Skin of body (tissue), 1 donor: ENCODE measurements at regions not wholly inside any gene's neighbourhood (a gene's known extent, or its start where the extent isn't known, plus 50 kb on each side); places are given as distances from the start of the nearest gene placed in this dataset.

Experiments
- DNase-seq: peaks from one replicate; lab custom pipeline; 2025; lab: John Stamatoyannopoulos, UW

DNA sequence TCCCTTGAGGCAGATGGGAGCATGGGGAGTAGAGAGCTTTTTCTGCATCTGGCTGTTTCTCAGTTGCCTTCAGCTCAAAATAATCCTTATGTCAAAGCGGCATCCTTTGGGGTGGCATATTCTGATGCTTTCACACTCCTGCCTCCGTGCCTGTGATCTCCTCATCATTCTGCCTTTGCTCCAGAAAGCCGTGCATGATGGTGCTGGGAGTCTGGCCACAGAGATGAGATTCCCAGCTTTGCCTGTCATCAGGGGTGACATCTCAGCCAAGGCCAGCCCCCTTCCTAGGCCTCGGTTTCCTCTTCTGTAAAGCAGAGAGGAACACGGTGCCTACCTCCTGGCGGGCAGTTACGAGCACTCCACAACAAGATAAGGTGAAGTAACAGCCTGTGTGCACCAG, 96.3 kb upstream of the ALDH1A3 start:
- DNase-seq: no peak

DNA sequence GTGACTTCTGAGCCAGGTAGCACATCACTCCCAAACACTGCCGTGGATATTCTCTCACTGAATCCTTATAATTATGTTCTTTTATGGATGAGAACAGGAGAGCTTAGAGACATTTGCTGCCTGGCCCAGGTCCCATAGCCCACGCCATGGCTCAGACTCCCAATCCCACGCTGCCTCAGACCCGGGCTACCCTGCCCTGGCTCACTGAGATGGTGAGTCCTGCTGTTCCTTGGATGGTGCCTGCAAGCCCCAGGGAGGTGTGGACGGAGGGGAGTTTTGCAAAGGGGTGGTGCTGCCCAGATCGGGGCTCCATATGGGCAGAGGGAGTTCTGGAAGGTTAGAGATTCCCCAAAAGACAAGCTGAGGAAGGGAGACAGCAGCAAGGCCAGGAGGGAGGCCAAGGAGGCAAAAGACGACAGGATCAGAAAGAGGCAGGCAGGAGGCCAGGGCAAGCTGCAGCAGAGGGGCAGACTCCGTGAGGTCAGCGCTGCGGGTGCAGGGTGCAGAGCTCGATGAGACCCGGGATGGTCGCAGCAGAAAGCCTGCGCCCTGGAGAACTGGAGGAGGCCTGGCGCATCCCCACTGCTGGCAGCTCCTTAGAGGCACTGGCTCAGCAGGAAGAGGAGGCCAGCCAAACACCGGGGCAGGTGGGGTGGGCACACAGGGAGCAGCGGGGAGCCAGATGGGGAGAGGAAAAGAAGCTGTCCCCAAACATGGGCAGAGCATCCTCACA, 95.7 kb upstream of the ALDH1A3 start:
- DNase-seq: no peak

DNA sequence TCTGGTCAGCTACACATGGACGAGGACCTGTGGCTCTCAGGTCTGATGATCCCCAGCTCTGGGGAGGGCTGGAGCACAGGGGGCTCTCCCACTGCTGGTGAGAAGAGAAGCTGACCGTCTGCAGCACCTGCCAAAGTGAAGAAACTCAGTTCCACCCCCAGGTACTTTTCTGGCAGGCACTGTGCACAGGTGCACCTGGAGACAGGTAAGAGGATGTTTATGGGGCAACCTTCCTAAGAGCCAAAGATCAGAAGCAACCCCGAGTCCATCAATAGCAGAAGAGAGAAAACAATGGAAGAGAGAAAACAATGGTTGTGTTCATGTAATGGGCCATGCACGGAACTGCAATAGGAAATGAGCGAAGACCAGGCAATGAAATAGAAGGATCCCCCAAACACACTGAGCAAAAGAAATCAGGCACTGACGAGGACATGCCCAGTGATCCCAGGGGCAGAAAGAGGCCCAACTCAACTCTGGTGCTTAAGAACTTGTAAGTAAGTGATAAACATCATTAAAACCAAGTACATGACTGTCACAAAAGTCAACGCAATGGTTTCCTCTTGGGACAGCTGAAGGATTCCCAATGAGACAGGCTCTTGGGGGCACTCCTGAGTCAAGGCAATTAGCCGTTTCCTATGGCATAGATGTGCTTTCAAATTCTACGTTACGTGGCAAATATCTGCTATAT, 95.0 kb upstream of the ALDH1A3 start:
- DNase-seq: no peak

DNA sequence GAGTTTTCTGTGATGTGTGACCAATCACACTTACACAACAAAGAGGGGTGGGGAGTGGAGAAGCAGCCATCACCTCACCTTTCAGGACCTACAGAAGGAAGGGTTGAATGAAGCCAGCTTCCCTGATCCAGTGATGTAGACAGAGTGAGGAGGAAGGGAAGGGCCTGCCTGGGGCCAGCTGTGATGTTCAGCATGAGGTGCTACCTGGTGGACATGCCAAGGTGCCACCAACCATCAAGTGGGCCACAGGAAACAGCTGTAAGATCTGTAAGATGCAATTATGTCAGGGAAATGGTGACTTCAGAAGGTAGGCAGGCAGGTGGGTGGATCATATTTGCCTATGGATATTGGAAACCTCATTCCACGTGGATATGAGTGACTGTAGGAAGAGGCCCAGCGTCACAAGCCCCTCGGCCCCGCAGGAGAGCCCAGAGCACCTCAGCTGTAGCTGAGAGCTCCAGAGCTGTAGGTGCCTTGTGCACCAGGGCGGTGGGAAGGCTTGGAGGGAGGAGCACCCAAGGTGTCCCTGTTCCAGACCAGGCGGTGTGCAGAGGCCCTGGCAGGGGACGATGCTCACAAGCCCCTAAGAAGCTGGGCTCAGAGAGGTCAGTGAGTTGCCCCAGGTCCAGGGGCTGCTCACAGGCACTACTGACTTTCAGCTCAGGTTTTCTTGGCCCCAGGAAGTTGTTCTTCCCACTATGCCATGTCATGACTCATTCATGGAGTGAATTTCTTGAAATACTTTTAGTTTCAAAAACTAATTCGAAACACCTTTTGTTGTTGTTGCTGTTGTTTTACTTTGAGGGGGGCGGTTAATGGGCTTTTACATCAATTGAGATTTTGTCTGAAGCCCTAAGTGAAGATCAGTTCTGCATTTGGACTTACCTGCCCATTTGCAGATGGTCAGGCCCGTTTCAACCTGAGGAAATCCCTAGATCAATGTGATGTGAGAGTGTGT, 94.2 kb upstream of the ALDH1A3 start:
- no peak for DNase-seq

DNA sequence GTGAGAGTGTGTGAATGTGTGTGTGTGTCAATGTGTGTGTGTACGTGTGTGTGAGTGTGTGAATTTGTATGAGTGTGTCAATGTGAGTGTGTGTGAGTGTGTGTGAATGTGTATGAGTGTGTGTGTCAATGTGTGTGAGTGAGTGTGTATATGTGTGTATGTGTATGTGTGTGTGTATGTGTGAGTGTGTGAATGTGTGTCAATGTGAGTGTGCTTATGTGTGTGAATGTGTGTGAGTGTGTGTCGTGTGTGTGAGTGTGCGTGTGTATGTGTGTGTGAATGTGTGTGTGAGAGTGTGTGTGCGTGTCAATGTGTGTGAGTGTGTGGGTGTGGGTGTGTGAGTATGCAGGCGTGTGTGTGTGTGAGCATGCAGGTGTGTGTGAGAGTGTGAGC, 93.5 kb upstream of the ALDH1A3 start:
- no peak for DNase-seq

DNA sequence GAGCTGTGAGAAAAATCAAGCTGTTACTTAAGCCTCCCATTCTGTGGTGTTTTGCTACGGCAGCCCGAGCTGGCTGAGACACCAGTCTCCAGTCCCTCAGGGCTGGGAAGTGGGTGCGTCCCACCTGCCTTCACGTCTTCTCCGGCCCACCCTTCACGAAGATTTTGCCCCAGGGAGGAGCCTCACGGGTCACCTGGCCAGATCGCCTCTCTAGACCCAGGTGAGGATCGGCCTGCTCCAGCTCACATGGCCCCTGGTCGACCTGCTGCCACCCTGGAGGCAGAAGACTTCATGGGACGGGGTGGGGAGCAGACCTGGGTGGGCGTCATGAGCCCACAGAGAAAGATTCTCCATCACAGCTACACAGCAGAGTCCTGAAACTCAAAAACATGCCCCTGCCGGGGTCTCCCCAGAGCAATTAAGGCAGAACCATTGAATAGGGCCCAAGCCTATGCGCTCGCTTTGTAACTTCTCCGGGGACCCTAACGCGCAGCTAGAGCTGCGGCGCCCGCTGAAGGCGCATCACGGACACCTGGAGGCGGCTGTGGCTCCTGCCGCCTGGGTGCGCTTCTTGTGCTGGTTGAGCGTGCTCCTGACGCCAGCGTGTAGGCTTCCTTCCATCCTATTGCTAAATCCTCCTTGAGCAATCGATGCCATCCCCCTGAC, 92.6 kb upstream of the ALDH1A3 start:
- no peak for DNase-seq

DNA sequence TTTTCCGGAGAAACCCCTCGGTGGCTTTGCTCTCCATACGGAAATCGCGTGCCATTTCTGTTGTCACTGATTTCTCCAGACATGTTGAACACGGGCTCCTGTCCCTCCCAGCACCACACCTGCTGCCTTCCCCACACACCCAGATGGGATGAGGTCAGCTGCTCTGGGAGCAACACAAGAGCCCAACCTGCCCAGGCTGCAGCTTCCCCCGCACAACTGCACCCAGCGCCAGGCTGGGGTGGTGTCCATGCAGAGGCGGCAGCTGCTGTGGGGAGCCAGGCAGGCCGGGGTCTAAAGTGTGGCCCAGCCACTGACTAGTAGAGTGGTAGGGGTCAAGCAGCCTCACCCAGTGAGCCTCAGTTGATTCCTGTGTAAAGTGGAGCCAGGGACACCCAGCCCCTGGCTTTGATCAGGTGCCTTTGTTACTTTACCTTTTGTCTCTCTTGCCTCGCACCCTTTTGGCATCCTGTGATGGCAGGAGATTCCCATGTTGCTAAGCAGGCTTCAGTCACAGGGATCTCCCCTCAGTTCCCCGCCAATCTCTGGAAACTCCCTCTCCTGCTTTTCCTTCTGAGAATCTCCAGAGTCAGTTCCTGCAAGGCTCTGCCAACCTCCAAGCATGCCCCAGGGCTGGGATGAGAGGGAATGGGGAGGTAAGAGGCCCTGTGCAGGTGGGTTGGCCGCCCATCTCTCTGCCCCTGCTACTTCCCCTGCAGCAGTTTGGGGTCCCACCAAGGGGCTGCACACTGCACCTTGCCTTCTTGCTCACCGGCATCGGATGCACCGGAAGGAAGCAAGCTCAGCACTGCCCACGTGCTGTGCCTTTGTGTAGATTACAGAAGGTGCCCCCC, 91.8 kb upstream of the ALDH1A3 start:
- DNase-seq: no peak

DNA sequence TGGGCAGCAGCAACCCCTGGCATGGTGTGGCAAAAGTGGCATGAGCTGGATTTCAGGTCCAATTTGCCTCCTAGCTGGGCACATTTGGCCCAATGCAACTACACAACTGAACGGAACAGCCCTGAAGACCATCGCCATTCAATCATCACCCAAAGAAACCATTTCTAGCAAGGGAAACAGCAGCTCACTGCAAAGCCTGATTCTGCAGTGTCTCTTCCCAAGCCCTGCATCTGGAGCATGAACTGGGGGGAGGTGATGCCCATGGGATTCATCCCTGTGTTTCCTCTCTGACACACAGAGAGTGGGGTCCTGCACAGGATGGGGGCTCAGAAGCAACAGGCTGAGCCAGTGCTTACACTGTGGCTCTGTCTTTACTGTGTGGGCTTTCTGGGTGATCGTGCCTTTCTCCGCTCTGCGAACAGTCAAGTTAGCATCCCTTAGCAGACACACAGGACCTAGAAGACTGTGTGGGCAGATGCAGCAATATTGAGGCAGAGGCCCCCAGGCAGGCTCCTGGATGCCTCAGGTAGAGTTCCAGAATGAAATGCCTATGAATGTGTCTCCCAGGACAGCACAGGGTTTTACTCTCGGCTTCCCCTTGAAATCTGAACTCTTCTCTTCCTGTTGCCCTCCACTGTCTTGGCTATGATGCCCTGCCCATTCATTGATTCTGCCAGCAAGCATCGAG, 91.1 kb upstream of the ALDH1A3 start:
- no peak for DNase-seq

DNA sequence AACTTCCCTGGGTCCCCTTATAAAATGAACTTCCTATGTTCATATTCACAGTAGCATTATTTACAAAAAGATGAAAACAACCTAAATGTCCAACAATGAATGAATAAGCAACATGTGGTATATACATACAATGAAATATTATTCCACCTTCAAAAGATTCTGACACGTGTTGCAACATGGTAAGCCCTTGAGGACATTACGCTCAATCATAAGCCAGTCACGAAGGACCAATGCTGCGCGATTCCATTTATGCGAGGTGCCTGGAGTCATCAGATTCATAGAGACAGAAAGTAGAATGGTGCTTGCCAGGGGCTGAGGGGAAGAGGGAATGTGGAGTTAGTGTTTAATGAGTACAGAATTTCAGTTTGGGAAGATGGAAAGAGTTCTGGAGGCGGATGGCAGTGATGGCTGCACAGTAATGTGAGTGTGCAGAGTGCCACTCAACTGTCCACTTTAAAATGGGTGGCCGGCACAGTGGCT, 88.8 kb upstream of the ALDH1A3 start:
- no peak for DNase-seq

DNA sequence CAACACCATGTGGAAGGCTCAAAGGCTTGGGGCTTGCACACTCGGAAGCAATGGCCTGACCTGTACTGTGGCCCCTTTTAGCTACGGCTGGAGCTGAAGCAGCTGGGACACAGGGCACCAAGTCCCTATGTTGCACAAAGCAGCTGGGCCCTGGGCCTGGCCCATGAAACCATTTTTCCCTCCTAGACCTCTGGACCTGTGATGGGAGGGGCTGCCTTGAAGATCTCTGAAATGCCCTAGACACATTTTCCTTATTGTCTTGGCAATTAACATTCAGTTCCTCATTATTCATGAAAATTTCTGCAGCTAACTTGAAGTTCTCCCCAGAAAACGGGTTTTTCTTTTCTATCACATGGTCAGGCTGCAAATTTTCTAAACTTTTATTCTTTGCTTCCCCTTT, 85.6 kb upstream of the ALDH1A3 start:
- no peak for DNase-seq

DNA sequence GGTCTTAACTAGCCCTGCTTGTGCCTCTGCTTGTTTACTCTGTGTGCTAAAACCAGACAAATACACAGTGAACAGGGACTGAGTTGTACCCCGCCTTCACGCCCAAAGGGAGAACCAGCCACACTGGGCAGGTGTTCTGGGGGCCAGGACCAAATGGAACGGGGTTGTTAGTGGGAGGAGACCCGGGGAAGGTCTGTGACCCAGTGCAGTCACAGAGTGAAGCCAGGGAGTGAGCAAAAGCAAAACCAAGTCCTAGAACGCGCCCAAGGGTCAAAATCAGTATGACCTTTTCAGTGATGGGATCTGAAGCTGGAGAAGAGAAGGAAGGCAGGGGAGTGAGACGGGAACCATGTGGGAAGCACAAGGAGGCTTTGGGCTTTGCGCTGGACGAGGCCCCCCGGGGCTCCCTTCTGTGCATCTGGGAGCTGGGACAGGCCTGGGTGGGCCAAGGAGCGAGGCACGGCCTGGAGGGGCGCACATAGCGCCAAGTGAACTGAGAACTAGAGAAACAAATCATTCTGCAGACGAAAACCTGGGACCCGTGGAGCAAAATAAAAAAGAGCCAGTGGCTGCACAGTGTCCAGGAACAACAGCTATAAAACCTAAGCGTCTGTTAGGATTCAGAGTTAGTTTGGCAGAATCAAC, 78.3 kb upstream of the ALDH1A3 start:
- no peak for DNase-seq

DNA sequence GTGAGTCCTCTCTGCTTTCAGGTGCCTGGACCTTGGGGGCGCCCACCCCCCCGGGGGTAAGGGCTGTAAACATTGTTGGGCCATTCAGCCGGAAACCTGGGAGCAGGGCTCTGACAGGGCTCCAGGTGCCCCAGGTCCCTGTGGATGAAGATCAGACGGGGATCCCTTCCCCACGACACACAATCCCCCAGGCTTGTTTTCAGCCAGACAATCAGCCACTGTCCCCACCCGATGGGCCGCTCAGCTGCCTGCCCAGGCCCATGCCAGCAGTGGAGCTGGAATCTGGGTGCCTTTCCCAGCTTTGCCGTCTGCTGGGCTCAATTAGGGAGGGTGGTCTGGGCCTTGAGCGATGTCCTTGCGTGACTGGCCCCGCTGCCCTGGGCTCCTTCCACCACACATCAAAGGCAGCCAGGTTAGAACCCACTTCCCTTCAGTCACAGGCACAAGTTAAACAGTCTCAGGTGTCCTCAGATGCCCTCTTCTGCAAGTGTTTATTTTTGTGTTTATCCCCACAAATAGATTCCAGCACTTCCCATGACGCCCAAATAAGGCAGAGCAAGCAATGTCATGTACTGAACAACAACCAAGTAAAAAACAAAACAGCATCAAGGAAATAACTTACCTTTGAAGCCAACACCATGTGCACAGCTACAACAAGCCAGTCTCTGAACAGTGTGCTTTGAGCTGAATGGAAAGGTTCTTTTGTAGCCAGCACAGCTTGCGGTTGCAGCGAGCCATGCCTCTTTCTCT, 77.0 kb upstream of the ALDH1A3 start:
- DNase-seq: no peak

DNA sequence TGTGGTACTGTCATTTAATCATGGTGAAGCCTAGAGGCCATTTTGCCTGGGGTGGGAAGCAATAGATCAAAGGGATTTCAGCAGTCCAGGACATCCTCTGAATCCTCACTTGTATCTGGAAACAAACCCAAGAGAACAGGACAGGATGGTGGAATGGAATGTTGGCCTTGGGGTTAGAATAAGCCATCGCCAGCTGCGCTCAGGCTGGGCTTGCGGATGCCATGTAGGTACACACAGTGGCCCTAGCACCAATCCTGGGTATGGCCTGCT, 76.5 kb upstream of the ALDH1A3 start:
- DNase-seq: no peak

DNA sequence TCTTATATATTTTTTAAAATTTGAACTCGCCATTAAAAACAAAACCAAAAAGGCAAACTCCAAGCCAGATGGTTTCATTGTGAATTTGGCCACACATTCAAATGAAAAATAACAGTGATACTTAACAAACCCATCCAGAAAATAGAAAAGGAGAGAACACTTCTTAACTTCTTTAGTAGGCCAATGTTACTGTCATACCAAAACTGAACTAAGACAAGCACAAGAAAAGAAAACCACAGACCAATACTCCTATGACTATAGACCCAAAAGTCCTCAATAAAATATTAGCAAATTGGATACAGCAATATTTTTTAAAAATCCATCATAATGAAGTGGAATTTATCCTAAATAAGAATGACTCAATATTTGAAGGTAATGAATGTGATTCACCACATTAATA, 73.5 kb upstream of the ALDH1A3 start:
- no peak for DNase-seq

DNA sequence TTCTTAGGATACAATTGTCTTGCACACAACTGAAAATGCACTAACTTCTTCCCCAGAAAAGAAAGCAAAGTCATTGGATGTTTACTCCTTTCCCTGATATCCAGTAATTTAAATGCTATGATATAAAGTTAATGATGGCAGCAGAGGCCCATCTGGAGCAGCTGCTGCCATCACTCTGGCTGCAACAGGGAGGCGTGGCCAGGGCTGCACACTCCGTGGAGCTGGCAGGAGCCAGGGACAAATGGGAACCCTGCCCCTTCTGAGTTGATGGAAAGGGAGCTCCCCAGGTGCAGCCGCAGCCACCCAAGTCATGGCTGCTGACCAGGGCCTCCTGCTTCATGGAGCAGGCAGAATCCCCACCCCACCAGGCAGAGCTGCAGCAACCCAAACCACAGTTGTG, 72.6 kb upstream of the ALDH1A3 start:
- DNase-seq: no peak

DNA sequence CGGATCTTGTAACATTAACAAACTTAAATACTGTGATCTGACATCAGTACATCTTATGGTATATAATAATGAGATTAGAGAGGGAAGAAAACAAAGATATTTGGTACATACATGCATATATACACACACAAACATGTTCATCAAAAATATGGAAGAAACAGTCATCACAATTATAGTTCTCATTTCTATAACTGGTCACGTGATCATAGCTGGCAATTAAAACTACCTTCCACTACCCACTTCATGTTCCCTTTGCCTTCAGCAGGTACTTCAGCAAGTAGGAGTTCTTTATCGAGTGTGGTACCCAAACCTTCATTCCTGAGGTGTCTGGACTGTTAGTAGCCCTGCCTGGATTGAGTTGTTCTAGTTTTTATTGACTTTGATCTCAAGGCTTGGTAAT, 70.9 kb upstream of the ALDH1A3 start:
- DNase-seq: no peak

DNA sequence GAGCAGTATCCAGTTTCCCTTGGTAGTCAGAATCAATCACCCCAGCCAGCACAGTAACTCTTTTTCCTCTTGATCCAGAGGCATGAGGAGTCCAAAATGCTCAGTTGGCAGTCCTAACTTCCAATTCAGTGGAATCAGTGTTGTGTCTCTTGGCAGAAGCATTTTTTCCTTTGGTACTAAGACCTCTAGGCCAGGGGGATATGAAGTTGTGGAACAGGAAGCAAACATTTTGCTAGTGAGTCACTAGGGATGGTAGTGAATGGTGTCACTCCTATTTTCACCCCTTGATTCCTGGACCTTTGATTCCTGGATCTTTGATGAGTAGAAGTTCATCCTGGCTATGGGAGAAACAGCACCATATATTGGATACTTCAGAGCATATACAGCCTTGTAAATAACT, 70.5 kb upstream of the ALDH1A3 start:
- DNase-seq: no peak

DNA sequence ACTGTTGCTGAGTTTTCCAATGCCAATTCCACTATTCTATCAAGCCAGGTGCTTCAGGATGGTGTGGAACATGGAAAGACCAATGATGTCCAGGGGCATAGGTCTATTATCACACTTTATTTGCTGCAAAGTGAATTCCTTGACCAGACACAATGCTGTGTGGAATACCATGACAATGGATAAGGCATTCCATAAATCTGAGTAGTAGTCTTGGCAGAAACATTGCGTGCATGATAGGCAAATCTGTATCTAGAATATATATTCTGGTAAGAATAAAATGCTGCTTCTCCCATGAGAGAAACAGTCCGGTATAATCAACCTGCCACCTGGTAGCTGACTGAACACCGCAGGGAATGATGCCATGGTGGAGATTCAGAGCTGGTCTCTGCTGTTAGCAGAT, 70.0 kb upstream of the ALDH1A3 start:
- no peak for DNase-seq

DNA sequence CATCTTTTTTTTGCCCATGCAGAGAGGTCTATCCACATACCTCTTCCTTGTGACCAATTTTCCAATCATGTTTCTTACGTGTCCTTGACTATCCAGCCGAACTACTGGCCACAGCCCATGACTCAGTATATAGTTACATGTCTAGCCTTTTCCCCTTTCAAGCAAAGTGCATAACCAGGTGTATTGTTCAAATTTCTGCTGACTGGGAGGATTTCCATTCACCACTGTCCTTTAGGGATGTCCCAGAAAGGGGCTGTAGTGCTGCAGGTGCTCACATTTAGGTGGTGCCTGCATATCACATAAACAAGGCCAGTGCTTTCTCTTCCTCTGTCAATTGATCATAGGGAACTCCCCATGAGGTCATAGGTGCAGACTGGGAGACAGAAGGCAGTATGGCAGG, 69.4 kb upstream of the ALDH1A3 start:
- no peak for DNase-seq
